WTC11 (cell line): ENCODE measurements at regions not wholly inside any gene's neighbourhood (a gene's known extent, or its start where the extent isn't known, plus 50 kb on each side); places are given as distances from the start of the nearest gene placed in this dataset.

Experiments used
- ATAC-seq: fragments of 200-7000 bp; cut with Tn5 transposase; 2 replicates; pipeline ENCODE4 v1.10.0; 2021; ENCODE audit warnings: mild to moderate bottlenecking, moderate library complexity
- CTCF ChIA-PET: fragments of 300-600 bp; sonication (Branson Sonifier 250); formaldehyde crosslinking; loops from one replicate; lab custom pipeline; 2021; ENCODE audit warnings: antibody characterized with exemption; lab: Charles Lee
- POLR2A ChIA-PET: fragments of 350-600 bp; sonication (Branson Sonifier 250); formaldehyde crosslinking; loops from one replicate; lab custom pipeline; 2021; ENCODE audit warnings: antibody characterized with exemption; lab: Charles Lee
- DNase-seq: peaks from one replicate; pipeline ENCODE4 v3.0.0; 2021; ENCODE audit warnings: low spot score
- H3K27ac Mint-ChIP-seq: 2 replicates; pipeline ENCODE4 v1.8.0; 2021; ENCODE audit warnings: mixed read lengths
- H3K27me3 Mint-ChIP-seq: 2 replicates; pipeline ENCODE4 v1.8.0; 2021; ENCODE audit warnings: low read depth, mild to moderate bottlenecking, moderate library complexity, mixed read lengths
- H3K36me3 Mint-ChIP-seq: 2 replicates; pipeline ENCODE4 v1.8.0; 2021; ENCODE audit warnings: mixed read lengths
- H3K4me1 Mint-ChIP-seq: 2 replicates; pipeline ENCODE4 v1.8.0; 2022; ENCODE audit warnings: mixed read lengths
- H3K4me3 Mint-ChIP-seq: 2 replicates; pipeline ENCODE4 v1.8.0; 2021; ENCODE audit warnings: mild to moderate bottlenecking, moderate library complexity, mixed read lengths
- H3K9me3 Mint-ChIP-seq: 2 replicates; pipeline ENCODE4 v1.8.0; 2021; ENCODE audit warnings: mixed read lengths
- ATF1 ChIP-seq: sonication (generic); formaldehyde crosslinking; IDR thresholded peaks from 2 replicates; pipeline ENCODE4 v1.8.1; 2023; ENCODE audit warnings: mild to moderate bottlenecking, moderate library complexity, missing genetic modification reagents
- ATF3 ChIP-seq: sonication (generic); formaldehyde crosslinking; conservative IDR thresholded peaks from 2 replicates; pipeline ENCODE4 v1.8.1; 2022; ENCODE audit warnings: mild to moderate bottlenecking, missing genetic modification reagents
- ATF6 ChIP-seq: sonication (generic); formaldehyde crosslinking; IDR thresholded peaks from 2 replicates; pipeline ENCODE4 v1.8.1; 2023; ENCODE audit warnings: mild to moderate bottlenecking, missing genetic modification reagents
- CBFB ChIP-seq: sonication (generic); formaldehyde crosslinking; IDR thresholded peaks from 2 replicates; pipeline ENCODE4 v1.8.1; 2022; ENCODE audit warnings: mild to moderate bottlenecking, low read depth, missing genetic modification reagents
- CTCF ChIP-seq: fragments of 200-600 bp; IDR thresholded peaks from 2 replicates; pipeline ENCODE4 v1.8.0; 2022; ENCODE audit warnings: antibody characterized with exemption
- E2F1 ChIP-seq: sonication (generic); formaldehyde crosslinking; IDR thresholded peaks from 2 replicates; pipeline ENCODE4 v1.8.0; 2022; ENCODE audit warnings: mild to moderate bottlenecking, missing genetic modification reagents
- E2F5 ChIP-seq: sonication (generic); formaldehyde crosslinking; IDR thresholded peaks from 2 replicates; pipeline ENCODE4 v1.8.1; 2022; ENCODE audit warnings: mild to moderate bottlenecking, moderate library complexity, missing genetic modification reagents
- ETV6 ChIP-seq: sonication (generic); formaldehyde crosslinking; IDR thresholded peaks from 2 replicates; pipeline ENCODE4 v1.8.1; 2022; ENCODE audit warnings: mild to moderate bottlenecking, missing genetic modification reagents
- FOXK1 ChIP-seq: sonication (generic); formaldehyde crosslinking; IDR thresholded peaks from 2 replicates; pipeline ENCODE4 v1.8.0; 2022; ENCODE audit warnings: mild to moderate bottlenecking, moderate library complexity, missing genetic modification reagents
- FOXP1 ChIP-seq: sonication (generic); formaldehyde crosslinking; IDR thresholded peaks from 2 replicates; pipeline ENCODE4 v1.8.0; 2022; ENCODE audit warnings: missing genetic modification reagents, mild to moderate bottlenecking, moderate library complexity, borderline replicate concordance
- GABPB1 ChIP-seq: sonication (generic); formaldehyde crosslinking; IDR thresholded peaks from 2 replicates; pipeline ENCODE4 v1.8.1; 2023; ENCODE audit warnings: mild to moderate bottlenecking, missing genetic modification reagents
- HMGA2 ChIP-seq: fragments of 250-450 bp; sonication (Bioruptor Pico); IDR thresholded peaks from 2 replicates; pipeline ENCODE4 v1.4.0; 2021; ENCODE audit warnings: mild to moderate bottlenecking, moderate library complexity
- JAZF1 ChIP-seq: fragments of 250-450 bp; sonication (Bioruptor Pico); IDR thresholded peaks from 2 replicates; pipeline ENCODE4 v1.9.0; 2021; ENCODE audit warnings: moderate library complexity, mild to moderate bottlenecking, inconsistent platforms
- NR1H2 ChIP-seq: sonication (generic); formaldehyde crosslinking; IDR thresholded peaks from 2 replicates; pipeline ENCODE4 v1.9.0; 2021; ENCODE audit warnings: mild to moderate bottlenecking, moderate library complexity, missing genetic modification reagents
- SMAD4 ChIP-seq: sonication (generic); formaldehyde crosslinking; IDR thresholded peaks from 2 replicates; pipeline ENCODE4 v1.8.0; 2022; ENCODE audit warnings: mild to moderate bottlenecking, missing genetic modification reagents
- SOX15 ChIP-seq: fragments of 250-450 bp; sonication (Bioruptor Pico); IDR thresholded peaks from 2 replicates; pipeline ENCODE4 v1.9.0; 2021; ENCODE audit warnings: mild to moderate bottlenecking
- SP1 ChIP-seq: sonication (generic); formaldehyde crosslinking; conservative IDR thresholded peaks from 2 replicates; pipeline ENCODE4 v1.8.1; 2022; ENCODE audit warnings: missing genetic modification reagents
- TCF7 ChIP-seq: sonication (generic); formaldehyde crosslinking; IDR thresholded peaks from 2 replicates; pipeline ENCODE4 v1.8.0; 2022; ENCODE audit warnings: mild to moderate bottlenecking, low read depth, missing genetic modification reagents, moderate library complexity
- TEAD1 ChIP-seq: sonication (generic); formaldehyde crosslinking; IDR thresholded peaks from 2 replicates; pipeline ENCODE4 v1.8.0; 2022; ENCODE audit warnings: mild to moderate bottlenecking, missing genetic modification reagents
- ZBTB21 ChIP-seq: sonication (generic); formaldehyde crosslinking; IDR thresholded peaks from 2 replicates; pipeline ENCODE4 v1.8.1; 2023; ENCODE audit warnings: mild to moderate bottlenecking, missing genetic modification reagents, borderline replicate concordance
- ZNF138 ChIP-seq: sonication (generic); formaldehyde crosslinking; conservative IDR thresholded peaks from 2 replicates; pipeline ENCODE4 v1.8.1; 2022; ENCODE audit warnings: mild to moderate bottlenecking, moderate library complexity, missing genetic modification reagents
- ZNF281 ChIP-seq: sonication (generic); formaldehyde crosslinking; IDR thresholded peaks from 2 replicates; pipeline ENCODE4 v1.8.0; 2023; ENCODE audit warnings: mild to moderate bottlenecking, missing genetic modification reagents
- ZNF671 ChIP-seq: fragments of 250-450 bp; sonication (Bioruptor Pico); IDR thresholded peaks from 2 replicates; pipeline ENCODE4 v1.8.0; 2021; ENCODE audit warnings: mild to moderate bottlenecking

- TF ChIP-seq ATF6 (CRISPR knock-in tag) (no peak), TCF7 (CRISPR knock-in tag) (no peak), ZNF138 (CRISPR knock-in tag) (no peak), FOXP1 (CRISPR knock-in tag) (no peak), SP1 (CRISPR knock-in tag) (no peak), ATF1 (CRISPR knock-in tag) (no peak), JAZF1 (CRISPR knock-in tag) (no peak), ZNF671 (no peak), CBFB (CRISPR knock-in tag) (no peak)
Observed at GRCh38 chr3:182711853-182712252, 81.5 kb upstream of the ATP11B start (continued).

GRCh38 chr3:182713111-182713510 lies 80.2 kb upstream of the ATP11B start:
- H3K36me3 Mint-ChIP-seq, result no peaks in the 10 kb centered on the region
- no peak for DNase-seq
- no peaks in the 10 kb centered on the region for H3K9me3 Mint-ChIP-seq
- no peaks in the 10 kb centered on the region for H3K27me3 Mint-ChIP-seq
- CTCF ChIA-PET, result interaction anchor here (1.2 to 4.6 kb wide), 4 partner anchors 124 to 401 kb away, joined by 3 to 33 read pairs (median 4); no protein-coding TSS in a partner anchor
- ATAC-seq, result no peak
- peaks cover 10% of the 10 kb centered on the region for H3K4me1 Mint-ChIP-seq
- no peak overlapping the region for H3K27ac Mint-ChIP-seq
- no peak overlapping the region for H3K4me3 Mint-ChIP-seq
- POLR2A ChIA-PET, result no interaction called here
- TF ChIP-seq E2F1 (CRISPR knock-in tag) (no peak), ATF3 (CRISPR knock-in tag) (no peak), ZNF671 (no peak), FOXP1 (CRISPR knock-in tag) (no peak), SP1 (CRISPR knock-in tag) (no peak), SMAD4 (CRISPR knock-in tag) (no peak), HMGA2 (CRISPR knock-in tag) (no peak), ZBTB21 (CRISPR knock-in tag) (no peak), E2F5 (CRISPR knock-in tag) (no peak), TEAD1 (CRISPR knock-in tag) (no peak)
- TF ChIP-seq, all 79 proteins: peak for 0

GRCh38 chr3:182713743-182714517 lies 79.4 kb upstream of the ATP11B start:
- ATAC-seq (peak; percentile 76), DNase-seq (no peak)
- no peak overlapping the region for H3K4me3 Mint-ChIP-seq
- no peaks in the 10 kb centered on the region for H3K27me3 Mint-ChIP-seq
- H3K4me1 Mint-ChIP-seq, result peaks cover 10% of the 10 kb centered on the region
- CTCF ChIA-PET, result interaction anchor here (0.5 to 4.6 kb wide), 33 partner anchors 9 to 669 kb away, joined by 3 to 33 read pairs (median 4); no protein-coding TSS in a partner anchor
- H3K27ac Mint-ChIP-seq, result no peak overlapping the region
- no peaks in the 10 kb centered on the region for H3K9me3 Mint-ChIP-seq
- no peaks in the 10 kb centered on the region for H3K36me3 Mint-ChIP-seq
- POLR2A ChIA-PET, result interaction anchor here (0.8 kb wide), 1 partner anchor 78 kb away, joined by 3 read pairs; no protein-coding TSS in a partner anchor
- TF ChIP-seq GABPB1 (0 out of 2 replicates have a peak, but pooled peaks have one; percentile 24), E2F5 (CRISPR knock-in tag) (no peak), ZNF671 (no peak), NR1H2 (CRISPR knock-in tag) (no peak), CTCF (peak; percentile 35; the same call in 1 of the 2 replicates), ETV6 (no peak), SOX15 (no peak), ZNF281 (CRISPR knock-in tag) (no peak), TCF7 (CRISPR knock-in tag) (no peak), CBFB (CRISPR knock-in tag) (no peak), FOXK1 (no peak)
